B cell (primary cell): ENCODE measurements at regions not wholly inside any gene's neighbourhood (a gene's known extent, or its start where the extent isn't known, plus 50 kb on each side); places are given as distances from the start of the nearest gene placed in this dataset.
"Not testable (repeated sequence)": the region's sequence is repeated elsewhere in the genome, so short reads cannot be mapped to it uniquely, and the experiment has no call there.

Experiments
- CTCF ChIP-seq: fragments of 200-600 bp; IDR thresholded peaks from one replicate; pipeline ENCODE4 v1.8.0; 2022; ENCODE audit warnings: antibody characterized with exemption, mild to moderate bottlenecking
- EZH2 ChIP-seq: IDR thresholded peaks from 2 replicates; pipeline ENCODE4 v1.6.1; 2012; ENCODE audit warnings: borderline replicate concordance, low read depth, mild to moderate bottlenecking, moderate library complexity, low read length; ENCODE audit not compliant: insufficient read depth, poor library complexity, severe bottlenecking

- not testable (repeated sequence) for TF ChIP-seq CTCF, EZH2
Observed at GRCh38 chr1:221965891-221966290, 224.0 kb upstream of the DUSP10 start.
